ENCODE measurements at regions not wholly inside any gene's neighbourhood (a gene's known extent, or its start where the extent isn't known, plus 50 kb on each side); places are given as distances from the start of the nearest gene placed in this dataset.

DNA sequence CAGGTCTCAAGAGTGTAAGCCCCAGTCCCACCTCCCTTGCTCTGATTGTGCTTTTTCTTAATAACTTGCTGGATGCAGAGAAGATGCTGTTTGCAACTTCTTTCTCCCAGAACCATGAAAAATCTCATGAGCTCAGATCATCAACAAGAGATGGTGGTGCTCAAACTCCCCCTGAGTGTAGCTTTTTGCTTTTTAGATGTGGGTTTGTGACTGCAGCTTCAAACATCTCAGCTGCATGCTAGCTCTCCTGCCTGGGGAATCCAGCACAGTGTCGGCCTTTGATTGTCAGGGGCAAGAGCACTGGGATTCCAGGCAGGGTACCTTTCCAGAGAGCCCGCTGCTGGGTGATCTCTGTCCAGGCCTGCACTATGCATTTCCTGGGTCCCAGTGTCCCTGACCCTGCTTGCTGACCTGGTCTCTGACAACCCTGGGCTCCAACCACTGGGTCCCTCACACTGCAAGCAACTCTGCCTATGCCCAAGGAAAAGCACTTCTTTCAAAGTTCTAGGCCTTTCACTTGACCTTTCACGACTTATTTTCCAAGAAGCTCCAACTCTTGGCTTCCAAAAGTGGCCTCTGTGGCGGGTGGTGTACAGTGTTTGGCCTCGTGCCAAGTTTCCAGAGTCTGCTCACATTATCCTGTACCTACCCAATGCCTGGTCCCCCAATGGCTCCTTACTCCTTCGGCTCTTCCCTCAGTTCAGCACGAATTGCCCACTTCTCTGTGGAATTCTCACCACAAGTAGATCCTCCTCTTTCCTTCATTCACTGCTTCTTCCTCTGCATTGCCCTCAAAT, 69.7 kb upstream of the LY86 start:
- TF ChIP-seq, protein P1, sequence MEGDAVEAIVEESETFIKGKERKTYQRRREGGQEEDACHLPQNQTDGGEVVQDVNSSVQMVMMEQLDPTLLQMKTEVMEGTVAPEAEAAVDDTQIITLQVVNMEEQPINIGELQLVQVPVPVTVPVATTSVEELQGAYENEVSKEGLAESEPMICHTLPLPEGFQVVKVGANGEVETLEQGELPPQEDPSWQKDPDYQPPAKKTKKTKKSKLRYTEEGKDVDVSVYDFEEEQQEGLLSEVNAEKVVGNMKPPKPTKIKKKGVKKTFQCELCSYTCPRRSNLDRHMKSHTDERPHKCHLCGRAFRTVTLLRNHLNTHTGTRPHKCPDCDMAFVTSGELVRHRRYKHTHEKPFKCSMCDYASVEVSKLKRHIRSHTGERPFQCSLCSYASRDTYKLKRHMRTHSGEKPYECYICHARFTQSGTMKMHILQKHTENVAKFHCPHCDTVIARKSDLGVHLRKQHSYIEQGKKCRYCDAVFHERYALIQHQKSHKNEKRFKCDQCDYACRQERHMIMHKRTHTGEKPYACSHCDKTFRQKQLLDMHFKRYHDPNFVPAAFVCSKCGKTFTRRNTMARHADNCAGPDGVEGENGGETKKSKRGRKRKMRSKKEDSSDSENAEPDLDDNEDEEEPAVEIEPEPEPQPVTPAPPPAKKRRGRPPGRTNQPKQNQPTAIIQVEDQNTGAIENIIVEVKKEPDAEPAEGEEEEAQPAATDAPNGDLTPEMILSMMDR (conservative IDR thresholded peaks at IDR 0.05), result no peak
- no peak for TF ChIP-seq ZFX (IDR thresholded peaks at IDR 0.05)
